HG03575 (cell line): ENCODE measurements at regions not wholly inside any gene's neighbourhood (a gene's known extent, or its start where the extent isn't known, plus 50 kb on each side); places are given as distances from the start of the nearest gene placed in this dataset.
"Not testable (repeated sequence)": the region's sequence is repeated elsewhere in the genome, so short reads cannot be mapped to it uniquely, and the experiment has no call there.

Experiments
- ATAC-seq: cut with Tn5 transposase; IDR thresholded peaks from one replicate; pipeline ENCODE4 v1.9.1; 2021; ENCODE audit not compliant: unreplicated experiment, insufficient number of reproducible peaks, low FRiP score; ENCODE audit errors: extremely low read depth

DNA sequence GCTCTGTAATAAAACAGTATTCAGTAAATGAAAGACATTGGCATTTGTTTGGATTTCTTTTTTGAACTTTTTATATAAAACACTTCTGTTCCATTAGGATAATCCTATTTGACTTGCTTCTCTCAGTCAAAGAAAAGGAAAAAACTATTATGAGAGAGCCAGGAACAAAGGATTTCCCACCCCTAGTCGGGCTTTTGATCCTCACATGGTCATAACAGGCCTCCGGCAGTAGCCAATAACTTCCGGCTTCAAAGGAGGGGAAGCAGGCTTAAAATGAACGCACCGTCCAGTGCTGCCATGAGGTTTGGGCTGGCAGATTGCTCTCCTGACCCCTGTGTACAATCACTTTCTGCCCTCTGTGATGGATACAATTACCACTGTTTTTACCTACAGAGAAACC is 209.3 kb downstream of the ZNF608 start:
- ATAC-seq: no peak

- no peak for ATAC-seq
Measured at GRCh38 chr5:124536333-124536732, 210.1 kb downstream of the ZNF608 start.

- no peak for ATAC-seq
Measured at GRCh38 chr5:124530916-124531315, 215.5 kb downstream of the ZNF608 start.

- no peak for ATAC-seq
Measured at GRCh38 chr5:124528838-124529237, 217.6 kb downstream of the ZNF608 start.

- no peak for ATAC-seq
Measured at GRCh38 chr5:124527220-124527991, 219.0 kb downstream of the ZNF608 start.

GRCh38 chr5:124526079-124526478 is 220.4 kb downstream of the ZNF608 start:
- not testable (repeated sequence) for ATAC-seq

DNA sequence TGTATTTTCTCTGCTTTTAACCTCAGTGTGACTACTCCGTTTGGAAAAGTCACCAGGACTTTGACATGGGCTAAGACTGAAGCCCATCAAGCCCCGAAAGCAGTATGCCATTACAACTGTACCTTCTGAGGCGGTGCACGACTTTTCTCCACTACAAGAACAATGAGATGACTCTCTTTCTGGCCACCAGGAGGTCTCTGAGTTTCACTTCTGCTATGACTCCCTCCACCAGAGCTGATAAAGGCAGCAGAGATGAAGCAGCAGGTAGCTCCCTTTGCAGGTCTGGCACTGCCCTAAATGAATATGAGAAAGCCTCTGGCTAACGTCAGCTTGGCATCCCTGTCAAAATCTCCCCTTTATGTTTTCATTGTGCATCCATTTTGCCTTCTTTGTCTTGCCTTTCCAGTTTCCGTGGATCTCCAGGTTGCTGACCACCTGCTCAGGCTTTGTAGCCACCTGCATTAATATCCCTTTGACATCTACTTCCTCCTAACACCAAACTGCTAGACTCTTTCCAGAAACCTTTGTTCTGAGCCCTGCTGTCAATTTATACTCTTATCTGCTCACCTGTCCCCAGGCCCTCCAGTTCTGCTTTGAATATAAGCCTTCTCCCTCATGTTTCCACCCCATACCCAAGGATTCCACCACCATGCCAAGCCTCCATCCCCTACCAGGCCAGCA is 221.7 kb downstream of the ZNF608 start:
- ATAC-seq: peak; percentile 80

- no peak for ATAC-seq
Measured at GRCh38 chr5:124523897-124524296, 222.5 kb downstream of the ZNF608 start.

GRCh38 chr5:124522992-124523391 is 223.4 kb downstream of the ZNF608 start:
- no peak for ATAC-seq

DNA sequence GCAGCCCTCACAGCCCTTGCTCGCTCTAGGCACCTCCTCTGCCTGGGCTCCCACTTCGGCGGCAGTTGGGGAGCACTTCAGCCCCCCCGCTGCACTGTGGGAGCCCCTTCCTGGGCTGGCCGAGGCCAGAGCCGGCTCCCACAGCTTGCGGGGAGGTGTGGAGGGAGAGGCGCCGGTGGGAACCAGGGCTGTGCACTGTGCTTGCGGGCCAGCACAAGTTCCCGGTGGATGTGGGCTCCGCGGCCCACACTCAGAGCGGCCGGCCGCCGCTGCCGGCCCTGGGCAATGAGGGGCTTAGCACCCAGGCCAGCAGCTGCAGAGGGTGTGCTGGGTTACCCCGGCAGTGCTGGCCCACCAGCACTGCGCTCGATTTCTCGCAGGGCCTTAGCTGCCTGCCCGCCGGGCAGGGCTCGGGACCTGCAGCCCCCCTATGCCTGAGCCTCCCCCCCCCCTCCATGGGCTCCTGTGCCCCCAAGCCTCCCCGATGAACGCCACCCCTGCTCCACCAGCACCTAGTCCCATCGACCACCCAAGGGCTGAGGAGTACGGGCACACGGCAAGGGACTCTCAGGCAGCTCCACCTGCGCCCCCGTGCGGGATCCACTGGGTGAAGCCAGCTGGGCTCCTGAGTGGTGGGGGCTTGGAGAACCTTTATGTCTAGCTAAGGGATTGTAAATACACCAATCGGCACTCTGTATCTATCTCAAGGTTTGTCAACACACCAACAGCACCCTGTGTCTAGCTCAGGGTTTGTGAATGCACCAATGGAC is 224.8 kb downstream of the ZNF608 start:
- no peak for ATAC-seq

- ATAC-seq: peak; percentile 85
Measured at GRCh38 chr5:124519396-124519795, 227.0 kb downstream of the ZNF608 start.

DNA sequence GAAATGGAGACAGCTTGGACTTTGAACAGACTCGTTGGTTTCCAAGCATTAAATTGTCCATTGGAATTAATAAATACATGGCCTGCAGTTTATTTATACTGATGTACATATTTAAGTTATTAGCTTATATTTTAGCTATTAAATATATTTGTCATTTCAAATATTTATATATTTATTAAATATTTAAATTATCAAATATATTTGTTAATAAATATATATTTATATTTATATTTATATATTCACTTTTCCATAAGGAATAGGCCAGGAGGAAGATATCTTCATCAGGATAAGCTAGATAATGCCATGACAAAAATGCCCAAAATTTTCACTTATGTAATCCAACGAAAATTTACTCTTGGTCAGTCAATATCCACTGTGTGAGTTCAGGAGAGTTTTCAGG is 229.9 kb downstream of the ZNF608 start:
- ATAC-seq: no peak

DNA sequence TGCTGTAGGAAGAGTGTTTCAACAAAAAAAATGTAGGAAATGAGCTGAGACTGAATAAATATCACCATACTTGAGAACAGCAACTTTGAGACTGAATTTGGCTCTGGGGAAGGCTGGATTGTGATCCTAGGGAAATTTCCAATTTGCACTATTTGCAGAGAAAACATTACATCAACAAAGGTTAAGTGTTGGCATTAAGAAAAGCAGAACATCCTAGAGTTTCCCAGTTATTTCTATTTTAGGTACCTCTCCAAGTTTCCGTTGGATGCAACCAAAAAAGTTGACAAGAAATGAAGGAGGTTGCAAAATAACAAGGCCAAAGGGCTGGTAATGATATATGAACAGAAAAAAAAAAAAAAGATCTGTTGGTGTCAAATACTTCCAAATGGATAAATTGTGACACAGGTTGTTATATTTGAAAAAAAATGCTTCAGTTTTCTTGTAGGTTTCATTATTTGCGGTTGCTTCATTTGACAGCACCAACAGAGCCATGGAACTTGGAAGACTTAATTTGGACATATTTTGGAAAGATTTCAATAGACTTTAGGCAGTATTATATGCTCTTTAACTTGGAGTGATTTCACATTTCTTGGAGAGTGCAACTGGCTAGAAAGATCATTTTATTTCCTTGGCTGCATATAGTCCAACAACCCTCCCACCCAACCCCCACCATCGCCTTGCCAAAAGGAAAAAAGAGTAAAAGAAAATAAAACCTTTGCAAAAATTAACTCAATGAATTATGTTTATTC is 230.8 kb downstream of the ZNF608 start:
- no peak for ATAC-seq

- no peak for ATAC-seq
Measured at GRCh38 chr5:124514956-124515355, 231.5 kb downstream of the ZNF608 start.

- no peak for ATAC-seq
Measured at GRCh38 chr5:124512952-124513632, 233.3 kb downstream of the ZNF608 start.

GRCh38 chr5:124512236-124512635 is 234.2 kb downstream of the ZNF608 start:
- ATAC-seq: no peak

- no peak for ATAC-seq
Measured at GRCh38 chr5:124511791-124512190, 234.6 kb downstream of the ZNF608 start.

GRCh38 chr5:124507688-124508087 is 238.8 kb downstream of the ZNF608 start:
- ATAC-seq: no peak
